Activated naive CD4-positive, alpha-beta T cell treated with anti-CD3 and anti-CD28 coated beads, Interleukin-2, amount 50 U/mL, for 16 hours (primary cell): ENCODE measurements at regions not wholly inside any gene's neighbourhood (a gene's known extent, or its start where the extent isn't known, plus 50 kb on each side); places are given as distances from the start of the nearest gene placed in this dataset.
A peak's percentile ranks its signal among the peaks of the same experiment; 100 is the strongest.

Experiments used
- DNase-seq: peaks from one replicate; pipeline ENCODE4 v3.0.0-alpha.2; 2020

GRCh38 chr2:207236156-207236935 lies 70.6 kb upstream of the KLF7 start:
- no peak for DNase-seq

- DNase-seq, result peak; percentile 25
These were observed 73.3 kb upstream of the KLF7 start for GRCh38 chr2:207238831-207239701.

- DNase-seq, result no peak
These were observed 74.2 kb upstream of the KLF7 start for GRCh38 chr2:207239754-207240494.

GRCh38 chr2:207240649-207241048 lies 74.9 kb upstream of the KLF7 start:
- no peak for DNase-seq

- no peak for DNase-seq
These were observed 75.5 kb upstream of the KLF7 start for GRCh38 chr2:207241198-207241597.

GRCh38 chr2:207243601-207244000 lies 77.9 kb upstream of the KLF7 start:
- no peak for DNase-seq

- DNase-seq, result no peak
These were observed 79.5 kb upstream of the KLF7 start for GRCh38 chr2:207244971-207245925.

GRCh38 chr2:207248702-207249377 lies 83.1 kb upstream of the KLF7 start:
- no peak for DNase-seq

GRCh38 chr2:207251022-207251421 lies 85.3 kb upstream of the KLF7 start:
- DNase-seq, result no peak

GRCh38 chr2:207251573-207252192 lies 85.9 kb upstream of the KLF7 start:
- no peak for DNase-seq

- DNase-seq, result no peak
These were observed 86.7 kb upstream of the KLF7 start for GRCh38 chr2:207252416-207252815.

- DNase-seq, result no peak
These were observed 87.4 kb upstream of the KLF7 start for GRCh38 chr2:207252979-207253645.

GRCh38 chr2:207253666-207254345 lies 88.1 kb upstream of the KLF7 start:
- no peak for DNase-seq

GRCh38 chr2:207254591-207255464 lies 89.1 kb upstream of the KLF7 start:
- no peak for DNase-seq

GRCh38 chr2:207255565-207256470 lies 90.1 kb upstream of the KLF7 start:
- DNase-seq, result no peak

- no peak for DNase-seq
These were observed 90.9 kb upstream of the KLF7 start for GRCh38 chr2:207256476-207257207.
